H1 (cell line): ENCODE measurements at regions not wholly inside any gene's neighbourhood (a gene's known extent, or its start where the extent isn't known, plus 50 kb on each side); places are given as distances from the start of the nearest gene placed in this dataset.

Experiments
- CTCF ChIA-PET: fragments of 300-600 bp; sonication (Branson Sonifier 250); formaldehyde crosslinking; loops from one replicate; lab custom pipeline; 2021; ENCODE audit not compliant: partially characterized antibody; lab: Charles Lee
- POLR2A ChIA-PET: fragments of 300-600 bp; sonication (Branson Sonifier 250); formaldehyde crosslinking; loops from one replicate; lab custom pipeline; 2021; ENCODE audit warnings: inconsistent platforms; ENCODE audit not compliant: partially characterized antibody; lab: Charles Lee
- DNase-seq, 2 experiments: peaks; one replicate each; pipeline versions ENCODE4 v3.0.0 to v3.0.0-alpha.2; 2010 to 2022; ENCODE audit warnings: low spot score in 2 of 2, low read depth in 1 of 2, mixed read lengths in 1 of 2
- FAIRE-seq: peaks from 2 replicates; lab custom pipeline; 2011; peaks lifted over from hg19 to GRCh38; lab: Jason Lieb, UNC
- H2AFZ ChIP-seq: 2 replicates; pipeline ENCODE4 v1.8.1; 2012; ENCODE audit warnings: low read length, inconsistent platforms
- H2AK5ac ChIP-seq: 2 replicates; pipeline ENCODE4 v1.6.1; 2013; ENCODE audit warnings: low read depth, low read length
- H2BK120ac ChIP-seq: replicated peaks from 2 replicates; pipeline ENCODE3; 2013; ENCODE audit warnings: low read depth, low read length, inconsistent platforms
- H2BK12ac ChIP-seq: 2 replicates; pipeline ENCODE4 v1.6.1; 2013; ENCODE audit warnings: low read depth, low read length
- H2BK15ac ChIP-seq: 2 replicates; pipeline ENCODE4 v1.6.1; 2013; ENCODE audit warnings: low read length
- H2BK20ac ChIP-seq: 2 replicates; pipeline ENCODE4 v1.6.1; 2013; ENCODE audit warnings: low read length
- H2BK5ac ChIP-seq: 2 replicates; pipeline ENCODE4 v1.6.1; 2013; ENCODE audit warnings: low read depth, low read length
- H3K14ac ChIP-seq: 2 replicates; pipeline ENCODE4 v1.6.1; 2013; ENCODE audit warnings: inconsistent platforms; ENCODE audit not compliant: insufficient read length
- H3K18ac ChIP-seq: 2 replicates; pipeline ENCODE4 v1.6.1; 2013; ENCODE audit warnings: low read length; ENCODE audit errors: extremely low read depth
- H3K23ac ChIP-seq: 2 replicates; pipeline ENCODE4 v1.6.1; 2013; ENCODE audit warnings: inconsistent platforms; ENCODE audit not compliant: insufficient read length
- H3K23me2 ChIP-seq: 2 replicates; pipeline ENCODE4 v1.6.1; 2013; ENCODE audit warnings: low read depth, low read length
- H3K27ac ChIP-seq: 2 replicates; pipeline ENCODE4 v1.6.1; 2011; ENCODE audit warnings: low read depth, low read length, inconsistent platforms
- H3K27me3 ChIP-seq, 4 experiments: replicated peaks in 1 of 4; 1 replicate in 1 of 4; 2 replicates in 3 of 4; pipeline versions ENCODE4 v1.6.1 to v1.8.1; 2011 to 2013; ENCODE audit warnings: low read length in 3 of 4, mild to moderate bottlenecking in 3 of 4, inconsistent platforms in 2 of 4, mixed read lengths in 2 of 4, moderate library complexity in 1 of 4; ENCODE audit not compliant: control insufficient read depth in 3 of 4, insufficient read depth in 3 of 4; ENCODE audit errors: extremely low read depth in 1 of 4
- H3K36me3 ChIP-seq, 4 experiments: 2 replicates each; pipeline versions ENCODE4 v1.6.1 to v1.8.1; 2011 to 2013; ENCODE audit warnings: mild to moderate bottlenecking in 4 of 4, low read length in 3 of 4, moderate library complexity in 2 of 4, control low read depth in 1 of 4, inconsistent platforms in 1 of 4; ENCODE audit not compliant: insufficient read depth in 4 of 4, control insufficient read depth in 2 of 4
- H3K4ac ChIP-seq: replicated peaks from 2 replicates; pipeline ENCODE3; 2013; ENCODE audit warnings: low read length, low read depth, mixed read lengths, inconsistent platforms; ENCODE audit not compliant: insufficient read length
- H3K4me1 ChIP-seq, 4 experiments: replicated peaks in 1 of 4; 1 replicate in 1 of 4; 2 replicates in 3 of 4; pipeline versions ENCODE4 v1.6.1 to v1.8.1; 2011 to 2013; ENCODE audit warnings: low read length in 3 of 4, inconsistent platforms in 2 of 4, mixed read lengths in 1 of 4; ENCODE audit not compliant: insufficient read depth in 4 of 4, control insufficient read depth in 3 of 4
- H3K4me2 ChIP-seq, 2 experiments: 2 replicates each; pipeline versions ENCODE4 v1.6.1 to v1.8.1; 2011 to 2013; ENCODE audit warnings: low read depth in 2 of 2, low read length in 2 of 2, control low read depth in 1 of 2, inconsistent platforms in 1 of 2, mild to moderate bottlenecking in 1 of 2; ENCODE audit not compliant: insufficient read depth in 1 of 2
- H3K4me3 ChIP-seq, 4 experiments: fragments of 200-600, 300-600 bp in 1 of 4; sonication (generic), shearing (Covaris generic), sonication (Bioruptor Twin) in 1 of 4; 2 replicates each; pipeline versions ENCODE4 v1.5.1 to v1.8.1; 2011 to 2016; ENCODE audit warnings: low read length in 4 of 4, low read depth in 3 of 4, control low read depth in 2 of 4, inconsistent platforms in 2 of 4, mild to moderate bottlenecking in 2 of 4, mixed read lengths in 1 of 4, moderate library complexity in 1 of 4; ENCODE audit not compliant: insufficient read depth in 2 of 4; ENCODE audit errors: extremely low read depth in 1 of 4
- H3K56ac ChIP-seq: replicated peaks from 2 replicates; pipeline ENCODE3; 2013; ENCODE audit warnings: low read depth, mild to moderate bottlenecking, mixed read lengths, low read length, inconsistent platforms; ENCODE audit not compliant: insufficient read length
- H3K79me1 ChIP-seq: 2 replicates; pipeline ENCODE4 v1.6.1; 2013; ENCODE audit warnings: low read depth, low read length, control low read depth
- H3K79me2 ChIP-seq, 2 experiments: 2 replicates each; pipeline versions ENCODE4 v1.6.1 to v1.8.1; 2012 to 2013; ENCODE audit warnings: low read length in 2 of 2, mild to moderate bottlenecking in 2 of 2, inconsistent platforms in 1 of 2; ENCODE audit not compliant: insufficient read depth in 2 of 2, control insufficient read depth in 1 of 2
- H3K9ac ChIP-seq, 4 experiments: replicated peaks in 1 of 4; 1 replicate in 1 of 4; 2 replicates in 3 of 4; pipeline versions ENCODE4 v1.6.1 to v1.8.1; 2011 to 2013; ENCODE audit warnings: low read depth in 3 of 4, low read length in 3 of 4, control low read depth in 2 of 4, mild to moderate bottlenecking in 2 of 4, moderate library complexity in 2 of 4, inconsistent platforms in 1 of 4; ENCODE audit errors: extremely low read depth in 1 of 4
- H3K9me3 ChIP-seq, 2 experiments: 2 replicates each; pipeline versions ENCODE4 v1.6.1 to v1.8.1; 2012 to 2013; ENCODE audit warnings: mild to moderate bottlenecking in 2 of 2, moderate library complexity in 2 of 2, control low read depth in 1 of 2, inconsistent platforms in 1 of 2, low read depth in 1 of 2, low read length in 1 of 2, mixed read lengths in 1 of 2; ENCODE audit not compliant: insufficient read depth in 2 of 2
- H4K20me1 ChIP-seq, 2 experiments: replicated peaks in 1 of 2; 2 replicates each; pipeline versions ENCODE3 to v1.8.1; 2011 to 2013; ENCODE audit warnings: inconsistent platforms in 2 of 2, low read length in 2 of 2, mild to moderate bottlenecking in 1 of 2; ENCODE audit not compliant: insufficient read depth in 2 of 2, control insufficient read depth in 1 of 2
- H4K5ac ChIP-seq: 2 replicates; pipeline ENCODE4 v1.6.1; 2013; ENCODE audit warnings: low read length, low read depth, mixed read lengths, inconsistent platforms; ENCODE audit not compliant: insufficient read length
- H4K8ac ChIP-seq: 2 replicates; pipeline ENCODE4 v1.8.0; 2013; ENCODE audit warnings: mild to moderate bottlenecking, moderate library complexity, low read length, inconsistent platforms; ENCODE audit not compliant: insufficient read depth; ENCODE audit errors: extremely low read depth
- H4K91ac ChIP-seq: replicated peaks from 2 replicates; pipeline ENCODE3; 2013; ENCODE audit warnings: low read length, mixed read lengths, inconsistent platforms; ENCODE audit not compliant: insufficient read length
- CEBPB ChIP-seq: IDR thresholded peaks from 2 replicates; pipeline ENCODE4 v1.6.1; 2012; ENCODE audit warnings: low read depth, low read length
- NRF1 ChIP-seq: IDR thresholded peaks from 2 replicates; pipeline ENCODE4 v1.6.1; 2011; ENCODE audit warnings: mild to moderate bottlenecking, low read depth, low read length, improper control_type of control experiment
- USF2 ChIP-seq: IDR thresholded peaks from 2 replicates; pipeline ENCODE4 v1.6.1; 2011; ENCODE audit warnings: low read length, improper control_type of control experiment
- WGBS, 2 experiments: shearing (Covaris generic) in 1 of 2; methylation state at CpG; one replicate each; pipeline versions ENCODE4 v1.1.6 to v1.1.7; 2013 to 2015; ENCODE audit warnings: low lambda C conversion rate in 2 of 2, mixed read lengths in 2 of 2, inconsistent platforms in 1 of 2, low coverage in 1 of 2, missing lambda C conversion rate in 1 of 2; ENCODE audit not compliant: insufficient replicate concordance in 2 of 2, insufficient coverage in 1 of 2, insufficient read length in 1 of 2; ENCODE audit errors: extremely low coverage in 1 of 2, missing lambda C conversion rate in 1 of 2; 5-methylcytosine and 5-hydroxymethylcytosine counted together

GRCh38 chr6:48912503-48912902, 550.5 kb downstream of the MMUT start:
- Histone ChIP-seq H2BK15ac (no peak overlapping the region), H2BK12ac (no peak overlapping the region), H3K4me1 (peaks cover 0 to 5% (median 2%) of the 10 kb centered on the region in 4 experiments; a peak in 1 of 7 replicates), H4K5ac (no peak overlapping the region), H3K27ac (no peak overlapping the region), H4K91ac (no peak overlapping the region), H3K27me3 (no peaks in the 10 kb centered on the region), H3K79me1 (no peaks in the 10 kb centered on the region), H2BK20ac (no peak overlapping the region), H3K9ac (no peak overlapping the region), H2BK120ac (no peak overlapping the region), H3K36me3 (no peaks in the 10 kb centered on the region), H3K79me2 (no peaks in the 10 kb centered on the region), H3K4me3 (no peak overlapping the region), H3K23me2 (no peaks in the 10 kb centered on the region), H3K56ac (no peak overlapping the region), H3K14ac (no peak overlapping the region), H2BK5ac (no peak overlapping the region), H2AFZ (no peak overlapping the region), H2AK5ac (no peak overlapping the region), H3K4ac (no peak overlapping the region), H3K4me2 (no peak overlapping the region), H4K8ac (no peak overlapping the region), H3K9me3 (peaks cover 0 to 3% of the 10 kb centered on the region in 2 experiments; a peak in 1 of 4 replicates), H3K18ac (no peak overlapping the region), H4K20me1 (no peaks in the 10 kb centered on the region), H3K23ac (no peak overlapping the region)
- ChIA-PET POLR2A (no interaction called here), CTCF (no interaction called here)
- no peak for FAIRE-seq
- 88% methylated on average over 2 of the region's 2 CpGs; no CpG with 5 or more reads in 1 of the 2 experiments for WGBS, 2 experiments
- DNase-seq, result no peak
- no peak for TF ChIP-seq USF2
- TF ChIP-seq NRF1, result no peak
- peak; percentile 24; the same call in 1 of the 2 replicates for TF ChIP-seq CEBPB
